Neural progenitor cell (in vitro differentiated cells): ENCODE measurements at regions not wholly inside any gene's neighbourhood (a gene's known extent, or its start where the extent isn't known, plus 50 kb on each side); places are given as distances from the start of the nearest gene placed in this dataset.
A peak's percentile ranks its signal among the peaks of the same experiment; 100 is the strongest.

Source experiments
- DNase-seq: peaks from one replicate; pipeline ENCODE4 v3.0.0-alpha.2; 2016; ENCODE audit warnings: low spot score
- H2AFZ ChIP-seq: fragments of 200-600 bp; sonication (generic); replicated peaks from 2 replicates; pipeline ENCODE4 v1.6.1; 2016; ENCODE audit warnings: antibody characterized with exemption
- H3F3A ChIP-seq: fragments of 200-600 bp; sonication (generic); 2 replicates; pipeline ENCODE4 v1.6.1; 2016; ENCODE audit warnings: antibody characterized with exemption, low read depth
- H3K27ac ChIP-seq: fragments of 200-600 bp; sonication (generic); 2 replicates; pipeline ENCODE4 v1.5.1; 2016; ENCODE audit warnings: mild to moderate bottlenecking
- H3K27me3 ChIP-seq: fragments of 200-600 bp; sonication (generic); 2 replicates; pipeline ENCODE4 v1.6.1; 2016; ENCODE audit warnings: mild to moderate bottlenecking, moderate library complexity
- H3K36me3 ChIP-seq: fragments of 200-600 bp; sonication (generic); 2 replicates; pipeline ENCODE4 v1.5.1; 2016
- H3K4me1 ChIP-seq: fragments of 200-600 bp; sonication (generic); 2 replicates; pipeline ENCODE4 v1.6.1; 2016; ENCODE audit warnings: mixed run types
- H3K4me2 ChIP-seq: fragments of 200-600 bp; sonication (generic); 2 replicates; pipeline ENCODE4 v1.6.1; 2016
- H3K4me3 ChIP-seq: fragments of 200-600 bp; sonication (generic); 2 replicates; pipeline ENCODE4 v1.5.1; 2016
- H3K79me2 ChIP-seq: fragments of 200-600 bp; sonication (generic); 2 replicates; pipeline ENCODE4 v1.6.1; 2016; ENCODE audit warnings: low read depth
- H3K9ac ChIP-seq: fragments of 200-600 bp; sonication (generic); 2 replicates; pipeline ENCODE4 v1.6.1; 2016
- H3K9me3 ChIP-seq: fragments of 200-600 bp; sonication (generic); 2 replicates; pipeline ENCODE4 v1.5.1; 2016; ENCODE audit warnings: low read depth
- H4K20me1 ChIP-seq: fragments of 200-600 bp; sonication (generic); 2 replicates; pipeline ENCODE4 v1.6.1; 2016; ENCODE audit warnings: low read depth
- H3K27ac Mint-ChIP-seq: 3 replicates; pipeline ENCODE4 v1.8.0; 2021; ENCODE audit warnings: mixed read lengths
- H3K27me3 Mint-ChIP-seq: 2 replicates; pipeline ENCODE4 v1.8.0; 2022; ENCODE audit warnings: low read depth, mild to moderate bottlenecking, inconsistent platforms, moderate library complexity, mixed read lengths; ENCODE audit not compliant: insufficient read depth
- H3K36me3 Mint-ChIP-seq: 3 replicates; pipeline ENCODE4 v1.8.0; 2021; ENCODE audit warnings: mixed read lengths
- H3K4me1 Mint-ChIP-seq: 3 replicates; pipeline ENCODE4 v1.8.0; 2021; ENCODE audit warnings: mixed read lengths
- H3K4me3 Mint-ChIP-seq: 3 replicates; pipeline ENCODE4 v1.8.0; 2021; ENCODE audit warnings: mild to moderate bottlenecking, moderate library complexity, mixed read lengths
- H3K9me3 Mint-ChIP-seq: 3 replicates; pipeline ENCODE4 v1.8.0; 2020; ENCODE audit warnings: mixed read lengths
- CTCF ChIP-seq: fragments of 200-600 bp; sonication (generic); IDR thresholded peaks from 2 replicates; pipeline ENCODE4 v1.5.1; 2017; ENCODE audit warnings: antibody characterized with exemption, mild to moderate bottlenecking
- EZH2 ChIP-seq: fragments of 200-600 bp; sonication (generic); IDR thresholded peaks from 2 replicates; pipeline ENCODE4 v1.6.1; 2017; ENCODE audit warnings: antibody characterized with exemption, mild to moderate bottlenecking, moderate library complexity
- EZH2phosphoT487 ChIP-seq: fragments of 200-600 bp; sonication (generic); IDR thresholded peaks from 2 replicates; pipeline ENCODE4 v1.6.1; 2017; ENCODE audit warnings: antibody characterized with exemption

- H4K20me1 ChIP-seq = no peaks in the 10 kb centered on the region
- no peaks in the 10 kb centered on the region for H3K36me3 ChIP-seq
- H3K9me3 ChIP-seq = no peaks in the 10 kb centered on the region
- H2AFZ ChIP-seq = no peak overlapping the region
- no peak overlapping the region for H3K4me3 ChIP-seq
- Mint-ChIP-seq H3K27me3 (no peaks in the 10 kb centered on the region), H3K36me3 (no peaks in the 10 kb centered on the region), H3K9me3 (no peaks in the 10 kb centered on the region), H3K4me3 (no peak overlapping the region), H3K27ac (no peak overlapping the region), H3K4me1 (no peaks in the 10 kb centered on the region)
- peaks cover 9% of the 10 kb centered on the region for H3K4me1 ChIP-seq
- TF ChIP-seq EZH2 = no peak
- no peak for TF ChIP-seq EZH2phosphoT487
- TF ChIP-seq CTCF = no peak
- no peaks in the 10 kb centered on the region for H3F3A ChIP-seq
- no peak for DNase-seq
- no peak overlapping the region for H3K4me2 ChIP-seq
- H3K27ac ChIP-seq = no peak overlapping the region
- no peaks in the 10 kb centered on the region for H3K79me2 ChIP-seq
- H3K27me3 ChIP-seq = peaks cover 65% of the 10 kb centered on the region
- no peak overlapping the region for H3K9ac ChIP-seq
Observed at GRCh38 chr2:157685572-157685971, 56.9 kb upstream of the ACVR1C start.

- Histone ChIP-seq H3K9me3 (no peaks in the 10 kb centered on the region), H3K27me3 (peaks cover 65% of the 10 kb centered on the region), H3F3A (no peaks in the 10 kb centered on the region), H3K27ac (no peak overlapping the region), H2AFZ (no peak overlapping the region), H3K9ac (no peak overlapping the region), H4K20me1 (no peaks in the 10 kb centered on the region), H3K4me2 (no peak overlapping the region), H3K4me1 (peaks cover 9% of the 10 kb centered on the region), H3K36me3 (no peaks in the 10 kb centered on the region), H3K4me3 (no peak overlapping the region), H3K79me2 (no peaks in the 10 kb centered on the region)
- Mint-ChIP-seq H3K9me3 (no peaks in the 10 kb centered on the region), H3K4me3 (no peak overlapping the region), H3K27ac (no peak overlapping the region), H3K27me3 (no peaks in the 10 kb centered on the region), H3K4me1 (no peaks in the 10 kb centered on the region), H3K36me3 (no peaks in the 10 kb centered on the region)
- TF ChIP-seq EZH2 (no peak), EZH2phosphoT487 (no peak), CTCF (no peak)
- DNase-seq = peak; percentile 7
Observed at GRCh38 chr2:157684940-157685466, 56.3 kb upstream of the ACVR1C start.
